MV-4-11 (cell line): ENCODE measurements at regions not wholly inside any gene's neighbourhood (a gene's known extent, or its start where the extent isn't known, plus 50 kb on each side); places are given as distances from the start of the nearest gene placed in this dataset.
A peak's percentile ranks its signal among the peaks of the same experiment; 100 is the strongest.

Experiments
- DNase-seq: peaks from one replicate; lab custom pipeline; 2025; lab: John Stamatoyannopoulos, UW

GRCh38 chr5:118687661-118688621, 300.4 kb downstream of the DTWD2 start:
- no peak for DNase-seq

GRCh38 chr5:118687100-118687499, 301.2 kb downstream of the DTWD2 start:
- no peak for DNase-seq

DNA sequence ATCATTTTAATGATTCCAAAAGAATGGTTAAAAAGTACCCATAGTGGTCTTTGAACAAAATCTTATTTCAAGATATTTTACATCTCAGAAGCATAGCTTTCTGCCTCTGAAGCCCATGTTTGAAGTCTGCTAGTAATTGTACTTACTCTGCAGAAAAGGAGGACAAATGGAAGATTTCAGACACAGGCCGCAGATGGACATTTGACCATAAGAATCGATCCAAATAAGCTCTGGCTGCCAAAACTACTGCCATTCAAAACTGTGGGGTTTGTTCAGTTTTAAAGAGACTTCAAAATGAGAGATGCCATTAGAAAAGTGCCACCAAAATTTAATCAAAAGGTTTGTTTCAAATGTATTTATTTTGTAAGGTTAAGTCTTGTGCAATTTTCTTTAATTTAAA, 306.7 kb downstream of the DTWD2 start:
- no peak for DNase-seq

GRCh38 chr5:118679264-118679940, 308.9 kb downstream of the DTWD2 start:
- no peak for DNase-seq

DNA sequence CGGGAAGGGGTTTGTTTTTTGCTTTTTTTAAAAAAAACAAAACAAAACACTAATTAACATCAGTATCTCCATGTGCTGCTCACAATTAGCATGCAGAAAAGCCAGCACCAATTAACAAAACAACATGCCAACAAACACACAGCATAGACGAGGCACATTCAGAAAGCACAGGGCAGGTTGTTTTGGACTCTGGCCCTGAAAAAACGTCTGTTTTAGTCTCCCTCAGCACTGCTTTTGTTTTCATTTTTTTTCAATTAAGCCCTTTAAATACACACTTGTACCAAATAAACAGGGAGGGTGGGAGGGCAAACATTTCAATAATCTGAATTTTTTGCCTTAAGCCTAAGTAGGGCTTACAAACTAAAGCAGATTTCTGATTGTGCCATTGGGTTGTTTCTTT, 309.6 kb downstream of the DTWD2 start:
- DNase-seq: no peak

DNA sequence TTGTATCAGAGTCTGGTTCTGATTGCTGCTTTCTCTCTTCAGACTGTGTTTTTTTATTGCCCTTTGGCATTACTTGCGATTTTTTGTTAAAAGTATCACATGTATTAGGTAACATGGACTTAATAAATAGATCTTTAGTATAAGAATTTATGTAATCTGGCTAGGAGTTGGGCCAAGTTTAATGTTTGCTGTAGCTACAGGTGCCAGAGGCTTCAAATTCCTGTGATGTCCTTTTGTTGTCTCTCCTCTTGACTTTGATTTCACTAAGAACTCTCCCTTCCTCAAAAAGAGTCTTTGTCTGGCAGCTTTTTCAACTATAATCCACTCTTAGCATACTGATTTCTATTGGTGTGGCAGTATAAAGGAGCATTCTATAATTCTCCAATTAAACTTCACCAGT, 313.1 kb downstream of the DTWD2 start:
- no peak for DNase-seq

DNA sequence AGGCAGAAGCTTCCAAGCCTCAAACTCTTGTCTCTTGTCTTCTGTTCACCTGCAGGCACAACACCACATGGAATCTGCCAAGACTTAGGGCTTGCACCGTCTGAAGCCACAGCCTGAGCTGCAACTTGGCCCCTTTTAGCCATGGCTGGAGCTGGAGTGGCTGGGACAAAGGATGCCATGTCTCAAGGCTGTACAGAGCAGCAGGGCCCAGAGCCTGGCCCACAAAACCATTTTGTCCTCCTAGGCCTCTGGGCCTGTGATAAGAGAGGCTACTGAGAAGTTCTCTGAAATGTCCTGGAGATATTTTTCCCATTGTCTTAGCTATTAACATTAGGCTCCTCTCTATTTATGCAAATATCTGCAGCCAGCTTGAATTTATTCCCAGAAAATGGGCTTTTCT, 330.8 kb downstream of the DTWD2 start:
- no peak for DNase-seq

GRCh38 chr5:118653872-118654271, 334.5 kb downstream of the DTWD2 start:
- no peak for DNase-seq

GRCh38 chr5:118653183-118653582, 335.2 kb downstream of the DTWD2 start:
- no peak for DNase-seq

GRCh38 chr5:118651002-118651401, 337.3 kb downstream of the DTWD2 start:
- no peak for DNase-seq

DNA sequence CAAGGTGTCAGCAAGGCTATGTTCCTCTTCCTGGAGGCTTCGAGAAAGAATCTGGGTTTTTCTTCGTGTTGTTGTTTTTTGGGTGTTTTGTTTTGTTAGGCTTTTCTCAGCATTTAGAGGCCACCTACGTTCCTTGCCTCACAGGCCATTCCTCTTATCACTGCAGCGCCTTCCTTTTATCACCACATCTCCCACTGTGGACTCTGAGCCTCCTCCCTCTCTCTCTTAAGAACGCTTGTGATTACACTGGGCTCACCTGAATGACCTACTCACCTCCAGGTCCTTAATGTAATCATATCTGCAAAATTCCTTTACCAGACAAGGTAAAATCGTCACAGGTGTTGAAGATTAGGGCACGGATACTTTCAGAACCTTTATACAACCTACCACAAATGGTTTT, 340.8 kb downstream of the DTWD2 start:
- no peak for DNase-seq

- no peak for DNase-seq
Measured at GRCh38 chr5:118646917-118647316, 341.4 kb downstream of the DTWD2 start.

DNA sequence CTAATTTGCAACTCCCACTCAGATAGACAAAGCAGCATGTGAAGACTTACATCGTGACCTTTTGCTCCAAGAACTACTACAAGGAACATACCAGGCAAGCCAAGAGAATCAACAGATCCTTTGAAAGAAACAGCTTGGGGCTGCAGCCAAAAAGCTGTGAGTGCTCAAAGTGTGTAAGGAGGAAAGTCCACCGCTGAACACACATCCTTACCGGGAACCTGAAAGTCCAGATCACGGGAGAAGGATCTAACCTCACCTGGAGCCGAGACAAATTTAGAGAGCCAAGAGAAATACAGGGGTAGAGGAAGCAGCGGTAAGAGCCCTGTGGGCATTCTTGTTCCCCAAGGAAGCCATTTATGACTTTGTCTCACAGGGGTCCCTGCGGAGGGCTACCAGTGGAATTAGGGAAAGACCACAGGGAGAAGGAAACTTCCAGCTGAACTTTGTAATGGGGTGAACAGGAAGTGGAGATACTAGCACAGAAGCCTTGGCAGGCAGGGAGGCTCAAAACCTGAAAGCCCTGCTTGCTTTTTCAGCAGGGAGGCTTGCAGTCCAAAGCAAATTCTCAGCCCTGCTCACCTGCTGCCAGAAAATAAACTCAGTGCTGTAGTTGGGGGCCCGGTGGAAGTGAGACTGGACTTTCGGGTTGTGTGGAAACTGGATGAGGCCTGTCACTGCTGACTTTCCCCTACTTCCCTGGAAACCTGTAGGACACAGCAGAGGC, 350.2 kb downstream of the DTWD2 start:
- no peak for DNase-seq

DNA sequence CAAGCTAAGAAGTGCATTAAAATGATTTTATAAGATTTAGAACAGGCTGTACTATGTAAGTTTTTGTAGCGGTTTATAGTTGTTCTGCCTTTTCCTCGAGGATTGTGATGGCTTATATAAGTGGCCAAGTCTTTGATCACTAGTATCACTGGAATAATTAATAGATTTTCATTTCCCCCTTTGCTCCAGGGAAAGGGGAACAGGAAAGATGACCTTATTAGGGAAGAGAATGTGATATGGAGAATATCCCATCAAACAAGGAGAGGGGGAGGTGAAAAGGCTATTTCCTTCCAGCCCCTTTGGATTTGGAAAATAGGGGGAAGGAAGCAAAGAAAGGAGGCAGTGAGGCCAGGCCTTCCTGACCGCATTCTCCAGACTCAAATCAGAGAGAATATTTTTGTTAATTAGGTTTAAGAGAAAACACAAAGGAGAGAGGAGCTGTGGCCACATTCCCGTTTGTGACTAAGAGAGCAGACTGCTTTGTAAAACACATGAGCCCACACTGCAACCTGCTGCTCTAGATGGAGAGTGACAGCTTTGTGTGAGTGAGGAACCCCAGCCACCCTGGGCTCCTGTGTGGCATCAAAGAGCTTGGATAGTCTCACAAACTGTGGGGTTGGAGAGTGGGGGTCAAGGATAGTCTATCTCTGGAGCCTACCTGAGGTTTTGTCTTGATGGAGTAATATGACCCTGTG, 359.5 kb downstream of the DTWD2 start:
- DNase-seq: no peak

GRCh38 chr5:118620233-118620632, 368.1 kb downstream of the DTWD2 start:
- DNase-seq: no peak

DNA sequence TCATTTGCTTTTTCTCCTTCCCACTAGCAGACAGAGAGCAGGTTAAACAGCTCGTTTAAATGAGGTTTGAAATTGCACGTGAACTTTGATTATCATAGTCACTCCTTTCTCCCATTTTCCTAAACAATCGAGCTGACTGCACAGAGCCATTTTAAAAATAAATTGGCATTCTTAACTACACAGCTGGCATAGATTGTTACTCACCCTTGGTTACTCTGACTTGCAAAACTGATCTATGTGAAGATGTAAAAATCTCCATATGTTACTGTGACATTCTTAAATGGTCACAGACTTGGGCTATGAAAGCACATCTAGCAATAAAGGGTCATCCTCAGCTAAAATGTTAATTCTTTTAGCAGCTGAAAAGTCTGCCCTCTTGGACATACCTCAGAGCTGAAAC, 368.5 kb downstream of the DTWD2 start:
- no peak for DNase-seq

GRCh38 chr5:118616281-118616680, 372.1 kb downstream of the DTWD2 start:
- no peak for DNase-seq

DNA sequence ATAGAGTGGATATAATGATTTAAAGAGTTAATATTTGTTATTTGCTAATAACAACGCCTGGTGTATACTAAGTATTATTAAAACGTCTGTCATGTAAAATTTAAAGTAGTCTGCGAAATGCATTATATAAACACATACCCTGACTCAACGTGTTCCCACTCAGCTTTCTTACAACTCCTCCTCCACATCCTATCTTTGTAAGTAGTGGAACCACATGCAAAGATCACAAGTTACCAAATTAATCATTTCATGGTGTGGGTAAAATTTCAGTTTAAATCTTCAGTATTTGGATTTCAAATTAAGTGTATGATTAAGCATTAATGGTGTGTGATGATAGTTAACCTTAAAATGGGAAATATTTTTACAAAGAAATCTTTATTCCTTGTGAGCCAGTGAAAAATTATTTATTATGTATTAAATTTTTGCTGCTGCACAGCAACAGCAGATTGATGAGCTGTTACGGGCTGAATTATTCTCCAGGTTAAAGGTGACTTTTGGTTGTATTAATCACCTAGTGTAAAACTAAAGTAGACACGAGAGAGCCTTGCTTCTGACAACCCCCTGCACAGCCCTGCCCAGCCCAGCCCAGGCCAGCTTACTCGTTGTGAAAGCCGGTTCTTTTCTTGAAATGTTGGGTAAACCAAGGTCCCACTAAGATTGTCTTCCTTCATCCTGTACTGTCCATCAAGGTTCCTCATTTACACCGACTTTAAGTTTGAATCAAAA, 373.5 kb downstream of the DTWD2 start:
- no peak for DNase-seq

DNA sequence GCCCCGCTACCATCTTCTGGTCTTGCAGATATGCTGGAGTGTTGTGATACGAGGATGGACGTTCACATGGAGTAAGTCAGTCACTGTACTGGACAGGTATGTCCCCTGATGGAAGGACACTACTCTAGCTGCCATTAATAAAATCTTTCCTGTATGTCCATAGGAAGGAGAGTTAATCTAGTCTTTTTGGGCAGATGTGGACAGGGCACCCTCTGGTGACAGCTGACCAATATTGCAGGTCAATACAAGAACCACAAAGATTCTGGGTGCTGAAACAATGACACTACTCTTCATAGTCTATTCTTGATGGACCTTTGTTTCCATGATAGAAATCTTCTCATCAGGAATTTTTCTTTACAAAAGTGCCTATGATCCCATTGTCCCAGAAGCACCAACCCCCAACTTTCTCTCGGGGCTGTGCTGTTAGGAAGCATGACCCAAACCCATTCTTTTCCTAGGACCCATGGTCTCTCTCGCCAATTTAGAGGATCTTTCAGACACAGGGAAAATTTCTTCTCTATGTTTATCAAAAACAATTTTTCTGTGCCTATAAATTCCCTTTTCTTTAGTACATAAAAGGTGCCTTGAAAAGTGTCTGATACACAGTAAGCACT, 376.9 kb downstream of the DTWD2 start:
- DNase-seq: peak; percentile 8

DNA sequence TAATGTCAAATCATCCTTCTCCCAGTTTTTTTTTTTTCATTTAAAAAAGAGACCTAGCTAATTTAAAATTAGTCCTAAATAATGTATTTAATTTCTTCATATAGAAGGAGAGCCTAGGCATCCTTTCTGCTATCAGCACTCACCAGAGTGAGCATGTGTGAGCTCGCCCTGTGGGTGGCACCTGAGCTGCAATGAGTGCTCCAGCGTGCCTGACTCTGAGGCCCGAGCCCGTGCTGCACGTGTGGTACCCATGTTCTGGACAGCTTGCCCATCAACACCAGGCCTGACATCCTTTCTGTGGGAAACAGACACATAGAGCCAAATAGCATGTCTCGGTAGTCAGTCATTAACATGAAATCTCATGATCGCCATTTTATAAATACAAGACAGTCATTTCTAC, 381.4 kb downstream of the DTWD2 start:
- no peak for DNase-seq

- DNase-seq: no peak
Measured at GRCh38 chr5:118605761-118606160, 382.6 kb downstream of the DTWD2 start.
